ENCODE measurements at regions not wholly inside any gene's neighbourhood (a gene's known extent, or its start where the extent isn't known, plus 50 kb on each side); places are given as distances from the start of the nearest gene placed in this dataset.

- peak; percentile 57 for DNase-seq (ENCODE audit: low read depth, low spot score)
- peak; percentile 64 for TF ChIP-seq CTCF (IDR thresholded peaks at IDR 0.05; ENCODE audit: low read depth, low read length)
- in situ Hi-C loops (cut with HindIII; ENCODE audit: low sequenced_read_pairs) = no loop called here
- no peak overlapping the region for H3K4me3 ChIP-seq (ENCODE audit: low read depth, low read length)
These were observed 1062.6 kb downstream of the NR2F1-AS1 start for GRCh38 chr5:92518318-92518904.

GRCh38 chr5:92514896-92515295 is 1066.1 kb downstream of the NR2F1-AS1 start:
- no peak for TF ChIP-seq CTCF (IDR thresholded peaks at IDR 0.05; ENCODE audit: low read depth, low read length)
- in situ Hi-C loops (cut with HindIII; ENCODE audit: low sequenced_read_pairs) = no loop called here
- no peak overlapping the region for H3K4me3 ChIP-seq (ENCODE audit: low read depth, low read length)
- no peak for DNase-seq (ENCODE audit: low read depth, low spot score)

- no peak overlapping the region for H3K4me3 ChIP-seq (ENCODE audit: low read depth, low read length)
- in situ Hi-C loops (cut with HindIII; ENCODE audit: low sequenced_read_pairs) = no loop called here
- DNase-seq (ENCODE audit: low read depth, low spot score) = no peak
- no peak for TF ChIP-seq CTCF (IDR thresholded peaks at IDR 0.05; ENCODE audit: low read depth, low read length)
These were observed 1068.0 kb downstream of the NR2F1-AS1 start for GRCh38 chr5:92513067-92513466.

GRCh38 chr5:92508271-92508670 is 1072.7 kb downstream of the NR2F1-AS1 start:
- no peak for DNase-seq (ENCODE audit: low read depth, low spot score)
- in situ Hi-C loops (cut with HindIII; ENCODE audit: low sequenced_read_pairs) = no loop called here
- no peak overlapping the region for H3K4me3 ChIP-seq (ENCODE audit: low read depth, low read length)
- no peak for TF ChIP-seq CTCF (IDR thresholded peaks at IDR 0.05; ENCODE audit: low read depth, low read length)

GRCh38 chr5:92505925-92506324 is 1075.1 kb downstream of the NR2F1-AS1 start:
- peak; percentile 50 for DNase-seq (ENCODE audit: low read depth, low spot score)
- no peak for TF ChIP-seq CTCF (IDR thresholded peaks at IDR 0.05; ENCODE audit: low read depth, low read length)
- H3K4me3 ChIP-seq (ENCODE audit: low read depth, low read length) = no peak overlapping the region
- in situ Hi-C loops (cut with HindIII; ENCODE audit: low sequenced_read_pairs) = no loop called here

GRCh38 chr5:92505145-92505544 is 1075.9 kb downstream of the NR2F1-AS1 start:
- peak; percentile 22 for DNase-seq (ENCODE audit: low read depth, low spot score)
- no peak overlapping the region for H3K4me3 ChIP-seq (ENCODE audit: low read depth, low read length)
- no peak for TF ChIP-seq CTCF (IDR thresholded peaks at IDR 0.05; ENCODE audit: low read depth, low read length)
- in situ Hi-C loops (cut with HindIII; ENCODE audit: low sequenced_read_pairs) = no loop called here

- in situ Hi-C loops (cut with HindIII; ENCODE audit: low sequenced_read_pairs) = no loop called here
- no peak for TF ChIP-seq CTCF (IDR thresholded peaks at IDR 0.05; ENCODE audit: low read depth, low read length)
These were observed 1076.7 kb downstream of the NR2F1-AS1 start for GRCh38 chr5:92504346-92504745.

More at GRCh38 chr5:92504346-92504745, 1076.7 kb downstream of the NR2F1-AS1 start:
- H3K4me3 ChIP-seq (ENCODE audit: low read depth, low read length) = no peak overlapping the region
- DNase-seq (ENCODE audit: low read depth, low spot score) = no peak
